ENCODE measurements at regions not wholly inside any gene's neighbourhood (a gene's known extent, or its start where the extent isn't known, plus 50 kb on each side); places are given as distances from the start of the nearest gene placed in this dataset.

- Histone ChIP-seq H3K27ac (ENCODE audit: extremely low read depth, low read depth, low read length) (no peak overlapping the region), H3K4me1 (replicated peaks in 1 of 2; ENCODE audit: control insufficient read depth in 2 of 2, insufficient read depth in 2 of 2, low read length in 2 of 2) (no peaks in the 10 kb centered on the region; a peak in 1 of 5 replicates), H2AFZ (ENCODE audit: low read depth, low read length) (no peak overlapping the region), H4K20me1 (replicated peaks; ENCODE audit: control insufficient read depth, insufficient read depth, low read length) (no peaks in the 10 kb centered on the region), H3K9me3 (replicated peaks; ENCODE audit: control insufficient read depth, insufficient read depth, low read depth, low read length) (no peaks in the 10 kb centered on the region), H3K36me3 (ENCODE audit: control insufficient read depth, insufficient read depth, low read length) (no peaks in the 10 kb centered on the region), H3K9me1 (ENCODE audit: control insufficient read depth, insufficient read depth, low read length) (no peaks in the 10 kb centered on the region), H3K79me2 (ENCODE audit: control insufficient read depth, insufficient read depth, low read length) (no peaks in the 10 kb centered on the region), H3K4me3 (no peak overlapping the region), H3K9ac (ENCODE audit: insufficient read depth in 1 of 2, low read depth in 2 of 2, low read length in 2 of 2) (no peak overlapping the region), H3K4me2 (ENCODE audit: insufficient read depth, low read length) (no peak overlapping the region), H3K27me3 (ENCODE audit: control insufficient read depth in 2 of 2, insufficient read depth in 2 of 2, low read length in 2 of 2) (peaks cover 0 to 10% of the 10 kb centered on the region in 2 experiments; a peak in 3 of 5 replicates)
- intact Hi-C loops (cut with micrococcal nuclease): no loop called here
- 0% methylated on average over 4 of the region's 4 CpGs for WGBS (ENCODE audit: insufficient coverage, low coverage, missing lambda C conversion rate)
- in situ Hi-C loops (cut with MboI): no loop called here
- TF ChIP-seq MAFK (IDR thresholded peaks at IDR 0.05; ENCODE audit: low read length) (no peak), ZNF140 (CRISPR knock-in tag; IDR thresholded peaks at IDR 0.05) (no peak), NFRKB (IDR thresholded peaks at IDR 0.05; ENCODE audit: low read depth) (no peak), TAF15 (IDR thresholded peaks at IDR 0.05; ENCODE audit: low read depth, low read length) (no peak), ZNF175 (CRISPR knock-in tag; IDR thresholded peaks at IDR 0.05; ENCODE audit: low read depth) (no peak), ZNF830 (CRISPR knock-in tag; IDR thresholded peaks at IDR 0.05) (no peak)
- DNase-seq (ENCODE audit: extremely low read depth in 1 of 4, low spot score in 3 of 4) (no peak), ATAC-seq (no peak), FAIRE-seq (no peak)
- ChIA-PET POLR2A (no interaction called here), CTCF (ENCODE audit: low intra/inter-chr PET ratio) (no interaction called here)
- no TSS peak for BruUV-seq (replicated peaks)
These were observed 112.2 kb upstream of the C3orf80 start for GRCh38 chr3:160112996-160113395.

- POLR2A ChIA-PET: interaction anchor here (1.1 kb wide), 1 partner anchor 439 kb away, joined by 3 read pairs; no protein-coding TSS in a partner anchor
- Histone ChIP-seq H3K4me1 (replicated peaks in 1 of 2; ENCODE audit: control insufficient read depth in 2 of 2, insufficient read depth in 2 of 2, low read length in 2 of 2) (no peaks in the 10 kb centered on the region), H3K27me3 (ENCODE audit: control insufficient read depth in 2 of 2, insufficient read depth in 2 of 2, low read length in 2 of 2) (peaks cover 0 to 10% of the 10 kb centered on the region in 2 experiments; a peak in 2 of 5 replicates), H3K9ac (ENCODE audit: insufficient read depth in 1 of 2, low read depth in 2 of 2, low read length in 2 of 2) (no peak overlapping the region; a peak in 1 of 4 replicates), H2AFZ (ENCODE audit: low read depth, low read length) (no peak overlapping the region), H3K4me3 (no peak overlapping the region), H3K9me3 (replicated peaks; ENCODE audit: control insufficient read depth, insufficient read depth, low read depth, low read length) (no peaks in the 10 kb centered on the region), H3K79me2 (ENCODE audit: control insufficient read depth, insufficient read depth, low read length) (no peaks in the 10 kb centered on the region), H3K4me2 (ENCODE audit: insufficient read depth, low read length) (no peak overlapping the region), H3K27ac (ENCODE audit: extremely low read depth, low read depth, low read length) (no peak overlapping the region), H3K9me1 (ENCODE audit: control insufficient read depth, insufficient read depth, low read length) (no peaks in the 10 kb centered on the region), H4K20me1 (replicated peaks; ENCODE audit: control insufficient read depth, insufficient read depth, low read length) (no peaks in the 10 kb centered on the region), H3K36me3 (ENCODE audit: control insufficient read depth, insufficient read depth, low read length) (no peaks in the 10 kb centered on the region)
- WGBS (ENCODE audit: insufficient coverage, low coverage, missing lambda C conversion rate): 2% methylated on average over 9 of the region's 9 CpGs
- intact Hi-C loops (cut with micrococcal nuclease) (no loop called here), in situ Hi-C loops (cut with MboI) (no loop called here)
- ATAC-seq: no peak
- CTCF ChIA-PET (ENCODE audit: low intra/inter-chr PET ratio): no interaction called here
- FAIRE-seq: no peak
- no TSS peak for BruUV-seq (replicated peaks)
- no peak for TF ChIP-seq NFE2 (IDR thresholded peaks at IDR 0.05; ENCODE audit: low read depth)
- TF ChIP-seq PURB (CRISPR knock-in tag; IDR thresholded peaks at IDR 0.05; ENCODE audit: low read depth): no peak
- DNase-seq (ENCODE audit: extremely low read depth in 1 of 4, low spot score in 3 of 4): no peak
These were observed 110.7 kb upstream of the C3orf80 start for GRCh38 chr3:160114355-160114995.

All from K562 (cell line).